HEK293 (cell line): ENCODE measurements at regions not wholly inside any gene's neighbourhood (a gene's known extent, or its start where the extent isn't known, plus 50 kb on each side); places are given as distances from the start of the nearest gene placed in this dataset.

Source experiments
- CTCF ChIA-PET: fragments of 350-600 bp; formaldehyde crosslinking; extraction: SDS; loops from one replicate; lab custom pipeline; 2021; ENCODE audit warnings: antibody characterized with exemption; lab: Yijun Ruan, JAX
- POLR2A ChIA-PET: fragments of 300-600 bp; formaldehyde crosslinking; extraction: SDS; loops from one replicate; lab custom pipeline; 2020; ENCODE audit warnings: antibody characterized with exemption, inconsistent platforms; lab: Yijun Ruan, JAX
- H3K27ac ChIP-seq: fragments of 200-500 bp; sonication (Bioruptor generic); 2 replicates; pipeline ENCODE4 v1.5.1; 2014; ENCODE audit warnings: low read depth, low read length, control low read depth, inconsistent platforms; ENCODE audit errors: extremely low read depth
- H3K36me3 ChIP-seq, 2 experiments: fragments of 200-500 bp in 1 of 2; sonication (Bioruptor generic) in 1 of 2; 1 replicate in 1 of 2; 2 replicates in 1 of 2; pipeline ENCODE4 v1.5.1; 2014 to 2017; ENCODE audit warnings: inconsistent platforms in 2 of 2, low read length in 2 of 2; ENCODE audit not compliant: control insufficient read depth in 2 of 2, insufficient read depth in 1 of 2
- H3K4me1 ChIP-seq: fragments of 200-500 bp; sonication (Bioruptor generic); 2 replicates; pipeline ENCODE4 v1.5.1; 2014; ENCODE audit warnings: mild to moderate bottlenecking, low read length, inconsistent platforms; ENCODE audit not compliant: control insufficient read depth, insufficient read depth
- H3K4me3 ChIP-seq: 2 replicates; pipeline ENCODE4 v1.5.1; 2011; ENCODE audit warnings: low read depth, mild to moderate bottlenecking, control low read depth, low read length, moderate library complexity
- H3K9me3 ChIP-seq: fragments of 200-500 bp; sonication (Bioruptor generic); 2 replicates; pipeline ENCODE4 v1.5.1; 2014; ENCODE audit warnings: low read depth, low read length, inconsistent platforms; ENCODE audit not compliant: control insufficient read depth, insufficient read depth
- ELK4 ChIP-seq: IDR thresholded peaks from 2 replicates; pipeline ENCODE4 v1.6.1; 2011; ENCODE audit warnings: mild to moderate bottlenecking, low read depth, low read length, borderline replicate concordance
- REST ChIP-seq: fragments of 450-650 bp; formaldehyde crosslinking; IDR thresholded peaks from 2 replicates; pipeline ENCODE4 v1.5.1; 2016; ENCODE audit warnings: missing biosample characterization, missing genetic modification characterization
- SCRT2 ChIP-seq: fragments of 450-650 bp; formaldehyde crosslinking; IDR thresholded peaks from 2 replicates; pipeline ENCODE4 v1.5.1; 2016; ENCODE audit warnings: missing biosample characterization, missing genetic modification characterization
- ZNF174 ChIP-seq: fragments of 450-650 bp; formaldehyde crosslinking; IDR thresholded peaks from 2 replicates; pipeline ENCODE4 v1.5.0; 2017; ENCODE audit warnings: missing biosample characterization, mild to moderate bottlenecking, missing genetic modification characterization
- ZNF184 ChIP-seq: fragments of 450-650 bp; IDR thresholded peaks from 2 replicates; pipeline ENCODE4 v1.5.1; 2018; ENCODE audit warnings: missing biosample characterization, mild to moderate bottlenecking, missing genetic modification characterization
- ZNF292 ChIP-seq: fragments of 450-650 bp; formaldehyde crosslinking; IDR thresholded peaks from 2 replicates; pipeline ENCODE4 v1.5.1; 2016; ENCODE audit warnings: low read depth, missing biosample characterization, missing genetic modification characterization, borderline replicate concordance
- ZNF391 ChIP-seq: fragments of 450-650 bp; formaldehyde crosslinking; IDR thresholded peaks from 2 replicates; pipeline ENCODE4 v1.5.1; 2016; ENCODE audit warnings: low read depth, missing biosample characterization, missing genetic modification characterization, borderline replicate concordance
- ZNF621 ChIP-seq: fragments of 450-650 bp; formaldehyde crosslinking; IDR thresholded peaks from 2 replicates; pipeline ENCODE4 v1.5.1; 2017; ENCODE audit warnings: missing biosample characterization, missing genetic modification characterization
- ZNF701 ChIP-seq: fragments of 450-650 bp; formaldehyde crosslinking; IDR thresholded peaks from 2 replicates; pipeline ENCODE4 v1.5.1; 2016; ENCODE audit warnings: missing biosample characterization, missing genetic modification characterization
- TF ChIP-seq, protein P1 (sequence below): fragments of 450-650 bp; formaldehyde crosslinking; IDR thresholded peaks from 2 replicates; pipeline ENCODE4 v1.5.1; 2016; ENCODE audit warnings: missing biosample characterization, missing genetic modification characterization
- TF ChIP-seq, protein P2 (sequence below): fragments of 450-650 bp; formaldehyde crosslinking; IDR thresholded peaks from 2 replicates; pipeline ENCODE4 v1.5.1; 2017; ENCODE audit warnings: missing biosample characterization, missing genetic modification characterization

GRCh38 chr17:65334406-65334805 lies 197.2 kb downstream of the RGS9 start:
- no peak overlapping the region for H3K4me3 ChIP-seq
- H3K9me3 ChIP-seq = no peaks in the 10 kb centered on the region
- H3K27ac ChIP-seq = no peak overlapping the region
- ChIA-PET POLR2A (interaction anchor here (0.9 kb wide), 1 partner anchor 125 kb away, joined by 4 read pairs; no protein-coding TSS in a partner anchor), CTCF (interaction anchor here (0.5 kb wide), 1 partner anchor 10 kb away, joined by 3 read pairs; no protein-coding TSS in a partner anchor)
- H3K36me3 ChIP-seq = no peaks in the 10 kb centered on the region
- TF ChIP-seq ZNF391 = no peak
- no peak for TF ChIP-seq ZNF701 (tag by site-specific recombination)
- TF ChIP-seq ZNF184 (tag by site-specific recombination) = no peak
- H3K4me1 ChIP-seq = 0 out of 2 replicates have a peak, but pooled peaks cover 2% of the 10 kb centered on the region

GRCh38 chr17:65332779-65333178 lies 195.6 kb downstream of the RGS9 start:
- POLR2A ChIA-PET = no interaction called here
- H3K4me3 ChIP-seq = no peak overlapping the region
- H3K27ac ChIP-seq = no peak overlapping the region
- TF ChIP-seq, protein P1, sequence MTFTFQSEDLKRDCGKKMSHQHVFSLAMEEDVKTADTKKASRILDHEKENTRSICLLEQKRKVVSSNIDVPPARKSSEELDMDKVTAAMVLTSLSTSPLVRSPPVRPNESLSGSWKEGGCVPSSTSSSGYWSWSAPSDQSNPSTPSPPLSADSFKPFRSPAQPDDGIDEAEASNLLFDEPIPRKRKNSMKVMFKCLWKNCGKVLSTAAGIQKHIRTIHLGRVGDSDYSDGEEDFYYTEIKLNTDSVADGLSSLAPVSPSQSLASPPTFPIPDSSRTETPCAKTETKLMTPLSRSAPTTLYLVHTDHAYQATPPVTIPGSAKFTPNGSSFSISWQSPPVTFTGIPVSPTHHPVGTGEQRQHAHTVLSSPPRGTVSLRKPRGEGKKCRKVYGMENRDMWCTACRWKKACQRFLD (tag by site-specific recombination) = no peak
- TF ChIP-seq ZNF292 (tag by site-specific recombination) = no peak
- TF ChIP-seq ZNF174 = no peak
- TF ChIP-seq, protein P2, sequence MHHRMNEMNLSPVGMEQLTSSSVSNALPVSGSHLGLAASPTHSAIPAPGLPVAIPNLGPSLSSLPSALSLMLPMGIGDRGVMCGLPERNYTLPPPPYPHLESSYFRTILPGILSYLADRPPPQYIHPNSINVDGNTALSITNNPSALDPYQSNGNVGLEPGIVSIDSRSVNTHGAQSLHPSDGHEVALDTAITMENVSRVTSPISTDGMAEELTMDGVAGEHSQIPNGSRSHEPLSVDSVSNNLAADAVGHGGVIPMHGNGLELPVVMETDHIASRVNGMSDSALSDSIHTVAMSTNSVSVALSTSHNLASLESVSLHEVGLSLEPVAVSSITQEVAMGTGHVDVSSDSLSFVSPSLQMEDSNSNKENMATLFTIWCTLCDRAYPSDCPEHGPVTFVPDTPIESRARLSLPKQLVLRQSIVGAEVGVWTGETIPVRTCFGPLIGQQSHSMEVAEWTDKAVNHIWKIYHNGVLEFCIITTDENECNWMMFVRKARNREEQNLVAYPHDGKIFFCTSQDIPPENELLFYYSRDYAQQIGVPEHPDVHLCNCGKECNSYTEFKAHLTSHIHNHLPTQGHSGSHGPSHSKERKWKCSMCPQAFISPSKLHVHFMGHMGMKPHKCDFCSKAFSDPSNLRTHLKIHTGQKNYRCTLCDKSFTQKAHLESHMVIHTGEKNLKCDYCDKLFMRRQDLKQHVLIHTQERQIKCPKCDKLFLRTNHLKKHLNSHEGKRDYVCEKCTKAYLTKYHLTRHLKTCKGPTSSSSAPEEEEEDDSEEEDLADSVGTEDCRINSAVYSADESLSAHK (tag by site-specific recombination) = no peak
- TF ChIP-seq ELK4 = no peak
- peak; percentile 55 for TF ChIP-seq REST (tag by site-specific recombination)
- TF ChIP-seq, all 188 proteins: peak for 1
- Histone ChIP-seq H3K36me3 (no peaks in the 10 kb centered on the region), H3K4me1 (0 out of 2 replicates have a peak, but pooled peaks cover 2% of the 10 kb centered on the region), H3K9me3 (no peaks in the 10 kb centered on the region)
- CTCF ChIA-PET = no interaction called here

DNA sequence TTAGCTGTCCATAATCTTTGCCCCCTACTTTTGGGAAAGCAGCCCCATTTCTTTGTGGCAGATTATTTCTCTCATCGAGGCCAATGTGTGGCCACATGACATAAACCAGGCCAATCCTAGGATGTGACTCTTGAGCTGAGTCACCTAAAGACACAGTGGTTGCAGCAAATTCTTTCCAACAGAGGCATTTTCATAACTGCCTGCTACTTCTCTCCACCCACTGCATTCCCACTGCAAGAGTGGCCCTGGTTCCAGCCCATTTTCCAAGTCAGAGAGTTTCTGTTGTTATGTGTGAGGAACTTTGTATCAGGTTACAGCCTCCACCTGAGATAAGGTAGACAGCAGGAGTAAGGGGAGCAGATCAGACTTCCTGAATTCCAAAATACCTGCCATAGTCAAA lies 195.2 kb downstream of the RGS9 start:
- CTCF ChIA-PET = no interaction called here

More for the DNA sequence above, 195.2 kb downstream of the RGS9 start:
- TF ChIP-seq SCRT2 = no peak
- no peak for TF ChIP-seq ZNF621 (tag by site-specific recombination)
- no peak for TF ChIP-seq ZNF292 (tag by site-specific recombination)
- H3K4me3 ChIP-seq = no peak overlapping the region
- H3K36me3 ChIP-seq = no peaks in the 10 kb centered on the region
- POLR2A ChIA-PET = no interaction called here
- 0 out of 2 replicates have a peak, but pooled peaks cover 2% of the 10 kb centered on the region for H3K4me1 ChIP-seq
- H3K27ac ChIP-seq = no peak overlapping the region
- H3K9me3 ChIP-seq = no peaks in the 10 kb centered on the region
